Stimulated activated naive CD4-positive, alpha-beta T cell (primary cell): ENCODE measurements at regions not wholly inside any gene's neighbourhood (a gene's known extent, or its start where the extent isn't known, plus 50 kb on each side); places are given as distances from the start of the nearest gene placed in this dataset.
"Not testable (repeated sequence)": the region's sequence is repeated elsewhere in the genome, so short reads cannot be mapped to it uniquely, and the experiment has no call there.

ENCODE experiments used
- DNase-seq, 6 experiments: peaks; one replicate each; lab custom pipeline; 2025; lab: John Stamatoyannopoulos, UW

DNA sequence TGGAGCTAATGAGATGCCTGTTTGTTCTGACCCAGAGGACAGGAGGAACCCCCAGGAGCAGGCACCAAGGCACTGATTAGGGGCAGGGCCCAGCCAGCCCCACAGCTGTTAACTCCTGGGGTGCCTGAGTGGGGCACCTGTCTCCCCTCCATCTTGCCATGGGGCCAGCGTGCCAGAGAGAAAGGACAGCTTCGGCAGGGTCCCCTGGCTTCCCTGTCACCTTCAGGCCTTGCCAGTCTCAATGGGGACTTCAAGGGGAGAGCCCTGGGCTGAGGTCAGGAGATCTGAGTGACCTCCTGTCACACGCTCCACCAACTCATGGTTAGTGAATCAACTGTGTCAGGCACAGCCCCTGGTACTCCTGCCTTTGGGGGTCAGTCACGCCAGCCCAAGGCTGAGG, 152.7 kb upstream of the MVB12B start:
- no peak for DNase-seq

DNA sequence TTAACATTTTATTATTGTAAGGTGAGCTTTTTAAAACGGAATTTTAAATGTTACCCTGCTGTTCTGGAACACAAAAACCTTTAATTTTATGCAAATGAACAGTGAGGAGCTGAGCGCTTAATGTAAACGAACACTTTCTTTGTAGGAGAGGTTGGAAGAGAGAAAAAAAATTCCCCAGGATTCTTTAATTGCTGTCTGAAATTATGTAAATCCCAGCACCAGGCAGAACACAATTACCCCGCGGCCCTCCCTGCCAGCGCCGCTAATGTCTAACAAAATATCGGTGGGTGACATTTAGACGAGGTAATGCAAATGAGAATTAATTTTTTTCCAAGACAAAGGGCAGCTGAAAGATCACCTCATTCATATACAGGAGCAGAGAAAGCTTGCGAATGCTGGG, 143.4 kb upstream of the MVB12B start:
- DNase-seq, result no peak

DNA sequence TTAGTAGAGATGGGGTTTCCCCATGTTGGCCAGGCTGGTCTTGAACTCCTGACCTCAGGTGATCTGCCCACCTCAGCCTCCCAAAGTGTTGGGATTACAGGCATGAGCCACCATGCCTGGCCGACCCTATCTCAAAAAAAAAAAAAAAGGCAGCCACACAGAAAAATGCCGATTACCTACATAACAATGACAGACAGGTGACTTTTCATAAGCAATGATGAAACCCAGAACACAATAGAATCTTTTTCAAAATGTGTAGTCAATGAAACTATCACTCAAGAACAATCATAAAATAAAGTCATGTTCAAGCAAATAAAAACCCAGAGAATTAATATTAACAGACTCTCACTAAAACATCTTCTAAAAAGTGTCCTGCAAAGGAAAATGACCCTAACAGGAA, 135.6 kb upstream of the MVB12B start:
- not testable (repeated sequence) for DNase-seq

DNA sequence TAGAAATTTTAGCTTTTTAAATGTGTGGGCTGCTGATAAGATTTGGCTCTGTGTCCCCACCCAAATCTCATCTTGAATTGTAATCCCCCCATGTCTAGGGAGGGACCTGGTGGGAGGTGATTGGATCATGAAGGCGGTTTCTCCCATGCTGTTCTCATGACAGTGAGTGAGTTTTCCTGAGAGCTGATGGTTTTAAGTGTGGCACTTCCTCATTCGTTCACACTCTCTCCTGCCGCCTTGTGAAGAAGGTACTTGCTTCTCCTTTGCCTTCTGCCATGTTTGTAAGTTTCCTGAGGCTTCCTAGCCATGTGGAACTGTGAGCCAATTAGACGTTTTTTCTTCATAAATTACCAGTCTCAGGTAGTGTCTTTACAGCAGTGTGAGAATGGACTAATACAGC, 127.8 kb upstream of the MVB12B start:
- no peak for DNase-seq

DNA sequence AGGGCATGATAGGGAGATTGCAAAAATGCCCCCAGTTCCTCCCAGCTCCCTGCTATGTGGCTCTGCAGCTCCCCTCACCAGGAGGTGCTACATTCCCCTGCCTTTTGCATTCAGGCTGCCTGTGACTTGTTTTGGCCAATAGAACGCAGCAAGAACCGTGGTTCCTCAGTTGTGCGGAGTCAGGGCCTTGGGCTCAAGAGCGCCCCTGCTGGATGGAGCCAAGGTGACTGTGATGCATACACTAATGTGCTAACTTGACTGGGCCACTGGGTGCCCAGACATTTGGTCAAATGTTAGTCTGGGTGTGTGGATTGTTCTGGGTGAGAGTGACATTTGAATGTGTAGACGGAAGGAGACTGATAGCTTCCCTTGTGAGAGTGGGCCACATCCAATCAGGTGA, 123.3 kb upstream of the MVB12B start:
- no peak for DNase-seq

DNA sequence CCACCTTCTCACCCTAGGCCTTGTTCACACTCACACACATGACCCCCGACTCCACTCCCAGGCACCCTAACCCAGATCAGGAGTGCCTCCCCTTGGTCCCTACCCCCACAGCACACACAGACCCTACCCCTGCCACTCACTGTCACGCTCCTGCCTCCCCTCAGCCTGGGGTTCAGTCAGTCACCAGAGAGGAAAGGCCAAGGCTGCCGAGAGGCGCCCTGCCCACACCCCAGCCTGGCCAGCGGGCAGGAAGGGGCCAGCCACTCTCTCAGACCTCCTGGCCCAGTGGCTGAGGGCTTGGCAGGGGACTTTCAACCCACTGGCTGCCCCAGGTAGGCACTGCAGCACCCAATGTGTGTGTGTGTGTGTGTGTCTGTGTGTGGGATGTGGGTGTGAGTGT, 122.4 kb upstream of the MVB12B start:
- no peak for DNase-seq

DNA sequence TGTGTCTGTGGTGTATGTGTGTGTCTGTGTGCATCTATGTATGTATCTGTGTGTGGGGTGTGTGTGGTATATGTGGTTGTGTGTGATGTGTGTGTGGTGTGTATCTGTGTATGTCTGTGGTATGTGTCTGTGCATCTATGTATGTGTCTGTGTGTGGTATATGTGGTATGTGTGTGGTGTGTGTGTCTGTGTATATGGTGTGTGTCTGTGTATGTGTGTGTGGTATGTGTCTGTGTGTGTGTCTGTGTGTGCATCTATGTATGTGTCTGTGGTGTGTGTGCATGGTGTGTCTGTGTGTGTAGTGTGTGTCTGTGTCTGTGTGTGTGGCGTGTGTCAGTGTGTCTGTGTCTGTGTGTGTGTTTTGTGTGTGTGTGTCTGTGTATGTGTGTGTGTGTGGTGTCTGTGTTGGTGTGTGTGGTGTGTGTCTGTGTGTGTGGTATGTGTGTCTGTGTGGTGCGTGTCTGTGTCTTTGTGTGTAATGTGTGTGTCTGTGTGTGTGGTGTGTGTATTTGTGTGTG, 121.9 kb upstream of the MVB12B start:
- no peak for DNase-seq

DNA sequence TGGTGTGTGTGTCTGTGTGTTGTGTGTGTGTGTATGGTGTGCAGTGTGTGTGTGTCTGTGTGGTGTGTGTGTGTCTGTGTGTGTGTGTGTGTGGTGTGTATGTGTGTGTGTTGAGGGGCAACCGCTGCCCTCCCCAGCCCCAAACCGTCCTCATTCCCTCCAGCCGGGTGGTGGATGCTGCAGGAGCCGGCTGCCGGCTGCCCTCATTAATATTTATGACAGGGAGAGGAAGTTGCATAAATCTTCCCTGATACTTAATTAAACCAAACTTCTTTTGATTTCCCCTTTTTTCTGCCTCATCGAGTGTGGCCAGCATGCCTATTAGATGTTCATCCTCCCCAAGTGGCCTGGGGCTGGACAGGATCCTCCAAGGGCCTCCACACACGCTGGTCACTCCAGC, 121.4 kb upstream of the MVB12B start:
- no peak for DNase-seq

DNA sequence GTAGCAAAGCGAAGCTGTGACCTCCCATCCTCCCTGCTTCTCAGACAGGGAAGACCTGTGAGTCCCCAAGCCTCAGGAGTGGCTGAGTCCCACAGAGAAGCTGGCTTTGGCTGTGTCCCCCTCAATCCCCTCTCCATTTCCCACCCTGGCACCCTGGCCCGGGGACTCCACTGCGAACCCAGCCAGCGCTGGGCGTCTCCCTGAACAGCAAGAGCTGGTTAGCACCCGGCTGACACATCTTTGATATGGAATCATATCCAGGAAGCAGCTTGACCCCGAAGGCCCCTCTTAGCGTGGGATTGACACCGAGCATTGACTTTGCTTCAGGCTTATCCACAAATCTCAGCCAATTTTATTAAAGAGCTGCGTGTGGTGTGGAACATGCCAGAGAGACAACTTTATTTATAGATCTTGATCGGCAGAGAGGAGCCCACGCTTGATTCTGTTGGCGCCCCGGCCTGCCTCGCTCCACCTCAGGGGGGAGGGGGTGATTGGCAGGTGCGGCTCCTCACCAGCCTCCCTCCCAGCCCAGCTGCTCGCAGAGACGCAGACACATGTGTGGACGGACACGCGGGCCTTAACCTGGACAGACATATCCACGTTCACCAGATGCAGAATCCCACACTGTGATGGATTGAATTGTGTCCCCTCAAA, 120.7 kb upstream of the MVB12B start:
- no peak for DNase-seq

DNA sequence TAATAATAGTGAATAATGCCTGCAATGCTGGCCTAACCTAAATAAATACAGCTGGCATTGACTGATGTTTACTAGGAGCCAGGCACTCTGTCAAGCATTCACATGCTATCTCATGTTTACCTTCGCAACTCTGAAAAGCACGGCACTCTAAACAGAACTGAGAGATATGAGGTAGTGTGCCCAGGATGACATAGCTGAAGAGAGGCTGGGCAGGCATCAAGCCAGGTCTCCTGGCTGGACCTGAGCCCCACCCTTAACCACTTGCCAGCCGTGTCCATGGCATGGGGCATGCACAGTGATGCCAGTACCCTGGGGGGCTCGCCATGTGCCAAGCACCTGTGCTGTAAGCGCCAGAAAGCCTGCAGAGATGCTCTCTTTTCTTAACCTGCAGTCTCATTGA, 119.4 kb upstream of the MVB12B start:
- no peak for DNase-seq

DNA sequence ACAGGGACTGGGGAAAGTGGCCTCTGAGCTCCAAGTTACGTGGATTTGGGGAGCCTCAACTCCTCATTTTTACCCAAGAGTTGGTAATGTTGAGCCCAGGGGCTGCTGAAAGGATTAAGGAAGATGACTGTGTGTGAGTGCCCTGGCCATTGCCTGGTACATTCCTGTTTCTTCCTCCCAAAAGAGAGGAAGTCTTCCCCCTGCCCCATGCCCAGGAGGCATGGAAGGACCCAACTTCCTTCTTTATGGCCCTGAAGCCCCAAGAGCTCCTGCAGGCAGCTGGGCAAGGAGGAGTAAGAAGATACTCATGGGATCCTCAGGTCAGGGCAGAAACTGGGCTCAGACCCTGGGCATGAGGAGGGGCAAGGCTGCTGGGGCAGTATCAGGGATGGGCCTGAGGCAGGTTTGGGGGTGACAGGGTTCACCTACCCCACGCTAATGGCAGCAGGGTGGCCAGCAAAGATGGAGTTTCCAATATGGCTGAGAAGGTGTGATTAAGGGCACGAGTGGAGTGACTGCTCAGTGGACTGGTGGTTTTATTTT, 118.3 kb upstream of the MVB12B start:
- no peak for DNase-seq

DNA sequence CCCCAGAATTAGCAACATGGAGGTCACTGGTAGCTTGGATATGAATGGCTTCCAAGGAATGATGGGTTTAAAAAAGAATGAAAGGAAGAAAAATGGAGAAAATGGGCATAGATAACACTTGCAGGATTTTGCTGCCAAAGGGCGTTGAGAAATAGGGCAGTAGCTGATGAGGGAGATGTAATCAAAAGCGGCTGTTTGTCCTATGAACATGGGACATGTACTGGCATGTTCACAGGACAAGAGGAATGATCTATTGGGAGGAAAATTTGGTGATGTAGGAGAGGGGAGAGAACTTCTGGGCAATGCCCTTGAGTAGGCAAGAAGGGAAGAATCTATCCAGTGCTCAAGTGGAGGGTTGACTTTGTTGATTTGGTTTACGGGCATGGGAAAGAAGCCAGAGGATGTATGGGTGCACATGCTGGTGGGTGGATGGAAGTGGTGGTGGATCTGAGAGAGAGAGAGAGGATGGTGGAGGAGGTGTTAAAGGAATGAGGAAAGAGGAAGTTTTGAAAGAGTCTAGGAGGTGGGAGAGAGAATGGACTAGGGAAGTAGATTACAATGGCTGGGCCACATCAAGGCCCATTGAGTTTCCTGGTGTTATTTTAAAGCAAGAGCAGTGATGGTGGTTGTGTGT, 115.1 kb upstream of the MVB12B start:
- no peak for DNase-seq

DNA sequence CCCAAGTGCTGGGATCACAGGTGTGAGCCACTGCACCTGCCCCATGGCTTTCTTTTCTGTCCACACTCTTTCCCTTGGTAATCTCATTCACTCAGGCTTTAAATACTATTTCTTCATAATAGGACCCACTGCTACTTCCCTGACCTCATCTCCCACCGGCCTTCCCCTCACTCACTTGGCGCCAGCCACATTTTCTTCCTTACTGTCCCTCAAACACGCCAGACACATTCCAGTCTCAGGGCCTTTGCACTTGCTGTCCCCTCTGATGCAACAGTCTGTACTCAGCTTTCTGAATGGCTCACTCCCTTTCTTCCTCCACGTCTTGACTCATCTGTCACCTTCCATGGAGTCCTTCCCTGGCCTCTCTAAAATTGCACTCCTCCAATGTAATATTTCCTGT, 111.1 kb upstream of the MVB12B start:
- no peak for DNase-seq

DNA sequence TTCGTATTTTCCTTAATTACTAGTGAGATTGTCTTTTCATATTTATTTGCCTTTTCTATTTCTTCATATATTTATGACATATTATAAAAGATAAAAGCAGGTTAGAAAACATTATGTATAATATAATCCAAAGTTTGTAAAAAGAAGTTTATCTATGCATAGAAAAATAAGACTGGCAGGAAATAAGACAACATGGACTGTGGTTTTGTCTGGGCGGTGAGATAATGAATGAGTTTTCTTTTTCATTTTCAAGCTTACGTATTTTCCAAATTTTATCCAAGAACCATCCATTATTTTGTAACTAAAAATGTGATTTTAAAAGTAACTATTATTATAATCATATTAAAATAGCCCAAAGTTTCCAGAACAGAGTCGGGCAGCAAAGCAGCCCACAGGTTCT, 109.8 kb upstream of the MVB12B start:
- no peak for DNase-seq

DNA sequence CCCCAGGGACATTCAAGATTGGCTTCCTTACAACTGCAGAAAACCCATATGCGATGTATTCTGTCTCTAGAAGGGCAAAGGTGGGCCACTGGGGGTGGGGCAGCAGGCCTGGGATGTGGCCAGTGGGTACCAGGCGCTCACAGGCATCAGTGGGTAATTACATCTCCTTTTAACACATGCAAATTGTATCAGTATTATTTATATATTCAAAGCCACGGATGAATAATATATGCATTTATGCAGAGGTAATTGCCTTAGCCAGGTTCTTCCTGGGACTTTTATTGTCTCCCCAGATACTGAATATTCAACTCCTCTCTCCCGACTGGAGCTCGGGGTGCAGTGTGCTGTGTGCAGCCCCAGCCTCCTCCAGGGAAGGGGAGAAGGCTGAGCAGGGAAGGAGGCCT, 109.4 kb upstream of the MVB12B start:
- DNase-seq, result no peak

DNA sequence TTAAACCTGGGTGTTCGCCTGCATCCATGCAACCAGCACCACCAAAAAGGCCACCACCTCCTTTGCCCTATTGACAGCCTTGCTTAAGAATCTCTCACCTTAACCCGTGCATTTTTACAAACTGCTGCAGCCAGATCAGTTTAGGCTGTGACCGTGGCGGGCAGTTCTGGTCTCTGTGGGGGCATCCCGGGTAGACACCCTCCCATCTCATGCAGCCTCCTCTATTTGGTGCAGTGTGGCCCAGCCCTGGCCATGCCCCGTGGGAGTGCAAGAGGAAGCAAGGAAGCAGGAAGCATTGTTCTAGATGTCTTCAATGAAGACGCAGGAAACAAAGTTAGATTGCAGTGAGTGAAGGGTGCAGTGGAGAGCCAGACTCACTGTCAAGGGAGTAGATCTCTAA, 108.8 kb upstream of the MVB12B start:
- no peak for DNase-seq

DNA sequence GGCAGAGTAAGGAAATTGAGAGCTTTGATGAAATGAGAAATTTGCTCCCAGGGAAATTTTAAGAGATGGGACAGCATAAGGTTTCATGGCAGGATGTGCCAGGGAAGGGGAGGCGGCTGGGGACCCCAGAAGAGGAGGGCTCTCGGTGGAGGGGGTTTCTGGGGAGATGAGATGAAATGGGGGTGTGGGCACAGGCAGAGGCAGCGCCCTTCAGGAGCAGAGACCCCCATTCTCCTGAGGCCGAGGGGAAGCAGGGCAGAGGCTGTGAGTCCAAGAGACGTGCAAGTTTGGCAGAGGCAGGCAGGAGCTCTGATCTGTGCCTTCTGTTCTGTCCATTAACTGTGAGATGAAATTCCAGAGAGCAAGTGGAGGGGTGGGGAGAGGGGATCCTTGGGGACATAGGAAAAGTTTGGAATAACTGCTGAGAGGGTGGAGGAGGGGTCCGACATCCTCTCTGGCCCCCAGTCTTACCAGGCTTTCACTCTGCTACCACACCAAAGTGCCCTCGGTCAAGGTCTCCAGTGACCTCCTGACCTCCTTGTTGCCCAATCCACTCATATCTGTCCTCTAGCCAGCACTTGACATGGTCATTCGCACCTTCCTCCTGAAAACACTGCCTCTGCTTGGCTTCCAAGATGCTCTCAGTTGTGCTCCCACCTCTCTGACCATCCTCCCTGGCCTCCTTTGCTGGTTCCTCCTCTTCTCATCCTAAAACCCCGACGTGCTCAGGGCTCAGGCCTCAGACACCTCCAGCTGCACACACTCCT, 108.1 kb upstream of the MVB12B start:
- DNase-seq, result no peak

DNA sequence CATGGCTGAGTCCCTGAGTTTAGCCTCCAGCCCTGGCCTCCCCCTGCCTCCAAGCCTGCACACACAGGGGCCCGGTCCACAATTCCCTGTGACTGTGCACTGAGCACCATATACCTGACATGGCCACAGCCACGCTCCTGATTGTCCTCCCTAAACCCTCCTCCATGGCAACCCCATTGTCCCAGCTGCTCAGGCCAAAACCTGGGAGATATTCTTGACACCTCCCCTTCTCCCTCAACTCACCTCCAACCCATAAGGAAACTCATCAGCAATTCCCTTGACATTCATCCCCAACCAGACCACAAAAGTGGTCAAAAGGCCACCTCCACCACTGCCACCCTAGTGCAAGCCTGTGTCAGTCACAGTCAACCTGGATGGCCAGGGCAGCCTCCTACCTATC, 107.5 kb upstream of the MVB12B start:
- no peak for DNase-seq

DNA sequence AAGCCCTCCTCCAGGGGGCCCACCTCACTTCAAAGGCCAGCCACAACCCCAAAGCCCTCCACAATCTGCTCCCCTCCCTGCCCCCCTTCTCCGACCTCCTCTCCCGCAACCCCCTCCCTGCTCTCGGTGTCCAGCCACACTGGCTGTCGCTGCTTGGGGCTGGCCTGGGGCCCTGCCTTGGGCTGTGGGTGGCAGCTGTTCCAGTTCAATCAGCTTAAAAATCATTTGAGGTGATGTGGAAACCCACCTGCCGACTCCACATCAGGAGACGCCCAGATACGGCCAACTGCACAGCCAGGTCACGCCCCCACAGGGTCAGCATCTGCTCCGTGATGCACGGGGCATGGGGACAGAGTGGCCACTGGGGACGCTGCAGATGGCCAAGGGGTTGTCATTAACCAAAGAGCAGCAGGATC, 107.0 kb upstream of the MVB12B start:
- no peak for DNase-seq

DNA sequence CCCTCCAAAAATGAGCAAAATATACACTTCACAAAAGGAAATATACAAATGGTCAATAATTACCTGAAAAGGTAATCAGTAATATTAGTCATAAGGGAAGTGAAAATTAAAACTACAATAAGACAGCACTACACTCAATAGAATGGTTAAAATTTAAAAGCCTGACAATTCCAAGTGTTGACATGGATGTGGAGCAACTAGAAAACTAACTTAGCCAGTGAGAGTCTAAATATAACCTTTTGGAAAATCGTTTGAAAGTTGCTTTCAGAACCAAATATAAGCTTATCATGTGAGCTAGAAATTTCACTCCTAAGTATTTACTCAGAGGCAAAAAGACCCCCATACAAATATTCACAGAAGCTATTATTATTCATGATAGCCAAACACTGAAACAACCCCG, 105.1 kb upstream of the MVB12B start:
- DNase-seq, result no peak

DNA sequence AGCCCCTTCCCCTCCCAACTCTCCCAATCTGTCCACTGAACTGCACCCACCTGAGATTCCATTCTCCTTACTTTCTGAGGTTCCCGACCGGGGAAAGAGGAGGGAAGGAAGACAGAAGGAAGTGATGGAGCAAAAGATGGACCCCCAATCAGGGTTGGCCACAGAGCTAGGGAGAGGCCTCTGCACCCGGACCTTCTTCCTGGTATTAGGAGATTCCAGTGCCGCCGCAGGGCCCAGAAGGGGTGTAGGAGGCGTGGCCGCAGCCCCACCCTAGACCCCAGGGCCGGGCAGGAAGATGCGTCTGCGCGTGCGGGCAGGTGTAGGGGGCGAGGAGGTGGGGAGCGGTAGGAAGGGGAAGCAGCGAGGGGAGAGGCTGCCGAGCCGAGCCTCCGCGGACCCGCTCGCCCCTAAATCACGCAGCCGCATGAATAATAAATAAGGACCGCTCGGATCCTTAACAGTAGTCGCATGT, 104.2 kb upstream of the MVB12B start:
- no peak for DNase-seq

DNA sequence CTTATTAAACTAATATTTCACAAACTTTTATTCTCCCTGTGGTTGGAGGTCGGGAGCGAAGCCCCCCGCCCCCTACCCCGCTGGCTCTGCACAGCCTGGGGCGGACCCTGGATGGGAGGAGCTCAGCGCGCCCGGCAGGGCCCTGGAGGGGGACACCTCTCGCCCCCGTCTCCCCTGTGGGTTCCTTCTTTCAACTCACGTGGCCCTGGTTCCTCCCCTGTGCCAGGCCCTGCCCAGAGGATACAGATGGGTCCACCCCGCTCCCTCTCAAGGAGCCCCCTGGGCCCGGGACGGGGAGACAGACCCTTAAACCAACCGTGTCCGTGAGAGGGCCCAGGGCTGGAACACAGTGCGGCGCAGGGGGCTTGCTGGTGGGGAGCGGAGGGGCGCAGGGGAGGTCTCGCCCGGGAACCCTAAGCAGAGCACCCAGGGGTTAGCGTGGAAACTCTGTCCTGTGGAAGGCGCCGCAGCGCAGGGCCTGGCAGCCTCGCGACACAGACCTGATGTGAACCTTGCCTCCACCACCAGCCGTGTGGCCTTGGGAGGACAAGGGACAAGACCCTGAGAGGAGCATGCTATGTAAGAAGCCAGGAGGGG, 103.7 kb upstream of the MVB12B start:
- DNase-seq, result no peak
